Activated T-helper 2 cell treated with anti-CD3 and anti-CD28 coated beads, Interferon-gamma antibody, Interleukin-2, Interleukin-4, amounts not matched to agents 10 μg/mL and 5 μg/mL and 100 μg/mL, durations not matched to agents 14 hours and 24 hours and 36 hours (primary cell): ENCODE measurements at regions not wholly inside any gene's neighbourhood (a gene's known extent, or its start where the extent isn't known, plus 50 kb on each side); places are given as distances from the start of the nearest gene placed in this dataset.

Experiments used
- DNase-seq: peaks from one replicate; pipeline ENCODE4 v3.0.0; 2021; ENCODE audit warnings: low spot score
- H3K27ac Mint-ChIP-seq: one replicate; pipeline ENCODE4 v1.8.0; 2021; ENCODE audit warnings: mixed read lengths
- H3K27me3 Mint-ChIP-seq: one replicate; pipeline ENCODE4 v1.8.0; 2021; ENCODE audit warnings: low read depth, mixed read lengths
- H3K36me3 Mint-ChIP-seq: one replicate; pipeline ENCODE4 v1.8.0; 2021; ENCODE audit warnings: low read depth, mixed read lengths
- H3K4me1 Mint-ChIP-seq: one replicate; pipeline ENCODE4 v1.8.0; 2021; ENCODE audit warnings: low read depth, mixed read lengths
- H3K4me3 Mint-ChIP-seq: one replicate; pipeline ENCODE4 v1.8.0; 2021; ENCODE audit warnings: low read depth, mild to moderate bottlenecking, moderate library complexity, mixed read lengths
- H3K9me3 Mint-ChIP-seq: one replicate; pipeline ENCODE4 v1.8.0; 2021; ENCODE audit warnings: mixed read lengths
- intact Hi-C: fragments of 100-400 bp; cut with micrococcal nuclease; formaldehyde crosslinking; loops from one replicate; pipeline ENCODE4 v1.15.1; 2023

DNA sequence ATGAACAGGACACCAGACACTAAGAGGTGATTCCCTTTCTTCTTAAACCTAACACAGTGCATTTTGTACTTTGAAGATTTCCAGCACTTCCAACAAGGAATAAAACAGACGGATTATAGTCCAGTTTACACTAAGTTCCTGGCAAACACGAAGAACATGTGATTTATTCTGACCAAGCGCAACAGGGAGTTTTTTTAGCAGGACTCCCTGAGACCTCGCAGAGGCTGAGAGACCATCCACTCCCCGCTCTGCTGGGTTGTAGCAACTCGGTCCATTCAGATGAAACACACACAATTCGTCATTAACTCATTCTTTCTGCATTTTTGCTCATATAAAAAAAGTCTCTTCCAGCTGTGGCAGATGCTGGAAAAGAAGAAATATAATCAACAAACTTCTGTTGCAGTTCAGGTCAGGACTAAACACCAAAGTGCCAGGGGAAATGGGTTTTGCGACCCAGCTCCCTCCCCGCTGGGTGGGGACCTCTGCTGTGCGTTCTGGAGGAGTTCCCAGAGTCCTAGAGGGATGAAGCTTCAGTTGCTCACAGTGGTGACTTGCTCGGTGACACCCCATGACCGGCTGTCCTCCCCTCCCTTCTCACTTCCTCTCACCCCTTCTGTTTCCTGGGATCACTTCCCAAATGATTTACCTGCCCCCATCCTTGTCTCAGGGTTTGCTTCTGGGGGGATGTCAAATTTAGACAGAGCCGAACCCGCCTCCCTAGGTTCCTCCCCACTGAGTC is 52.5 kb downstream of the KCNF1 start:
- H3K4me1 Mint-ChIP-seq: no peaks in the 10 kb centered on the region
- DNase-seq: no peak
- peaks cover 11% of the 10 kb centered on the region for H3K27me3 Mint-ChIP-seq
- no peak overlapping the region for H3K27ac Mint-ChIP-seq
- H3K36me3 Mint-ChIP-seq: no peaks in the 10 kb centered on the region
- intact Hi-C loops: no loop called here
- H3K4me3 Mint-ChIP-seq: no peak overlapping the region
- H3K9me3 Mint-ChIP-seq: no peaks in the 10 kb centered on the region

DNA sequence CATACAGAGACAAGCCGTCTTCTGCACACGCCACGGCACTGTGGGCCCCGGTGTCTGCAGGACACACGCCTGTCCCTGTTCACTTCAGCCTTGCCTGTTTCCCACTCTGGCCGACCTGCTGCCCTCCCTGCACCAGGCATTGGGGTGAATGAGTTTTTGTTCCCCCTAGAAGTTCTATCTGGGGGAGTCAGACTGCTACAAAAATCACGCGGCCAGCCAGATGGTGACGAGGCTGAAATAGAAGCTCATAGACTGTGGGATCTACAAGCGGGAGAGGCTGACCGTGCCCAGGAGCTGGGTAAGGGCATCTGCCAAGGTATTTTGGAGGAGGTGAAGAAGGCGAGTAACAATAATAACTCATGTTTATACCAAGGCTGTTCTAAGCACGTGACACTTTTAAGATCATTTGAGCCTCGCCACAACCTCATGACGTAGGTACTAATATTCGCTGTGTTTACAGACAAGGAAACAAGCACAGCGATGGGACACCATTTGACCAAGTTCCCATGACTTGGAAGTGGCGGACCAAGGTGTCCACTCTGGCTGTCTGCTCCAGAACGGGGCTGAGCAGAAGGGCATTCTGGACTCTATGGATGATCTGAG is 53.6 kb downstream of the KCNF1 start:
- Mint-ChIP-seq H3K4me3 (no peak overlapping the region), H3K27me3 (peaks cover 11% of the 10 kb centered on the region), H3K9me3 (no peaks in the 10 kb centered on the region), H3K4me1 (no peaks in the 10 kb centered on the region), H3K27ac (no peak overlapping the region), H3K36me3 (no peaks in the 10 kb centered on the region)
- intact Hi-C loops: no loop called here
- no peak for DNase-seq

DNA sequence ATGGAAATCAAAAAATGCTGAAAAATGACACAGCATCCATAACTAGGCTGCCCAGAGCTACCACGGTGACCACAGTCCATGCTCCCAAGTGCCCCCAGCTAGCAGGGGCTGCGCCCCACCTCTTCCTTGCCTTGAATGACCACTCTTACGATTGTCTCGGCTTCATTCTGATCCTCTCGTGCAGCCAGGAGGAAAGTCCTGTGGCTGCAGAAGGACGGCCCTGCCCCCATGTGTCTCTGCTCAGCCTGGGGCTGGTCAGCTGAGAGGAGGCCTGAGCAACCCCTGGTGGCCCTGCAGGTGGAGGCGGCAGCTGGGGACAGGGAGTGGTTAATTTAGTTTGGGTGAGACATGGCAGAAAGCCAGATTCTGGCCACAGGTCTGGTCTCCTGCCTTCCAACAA is 54.3 kb downstream of the KCNF1 start:
- Mint-ChIP-seq H3K27ac (no peak overlapping the region), H3K4me3 (no peak overlapping the region), H3K27me3 (peaks cover 11% of the 10 kb centered on the region), H3K4me1 (no peaks in the 10 kb centered on the region), H3K36me3 (no peaks in the 10 kb centered on the region), H3K9me3 (no peaks in the 10 kb centered on the region)
- no peak for DNase-seq
- intact Hi-C loops: no loop called here

DNA sequence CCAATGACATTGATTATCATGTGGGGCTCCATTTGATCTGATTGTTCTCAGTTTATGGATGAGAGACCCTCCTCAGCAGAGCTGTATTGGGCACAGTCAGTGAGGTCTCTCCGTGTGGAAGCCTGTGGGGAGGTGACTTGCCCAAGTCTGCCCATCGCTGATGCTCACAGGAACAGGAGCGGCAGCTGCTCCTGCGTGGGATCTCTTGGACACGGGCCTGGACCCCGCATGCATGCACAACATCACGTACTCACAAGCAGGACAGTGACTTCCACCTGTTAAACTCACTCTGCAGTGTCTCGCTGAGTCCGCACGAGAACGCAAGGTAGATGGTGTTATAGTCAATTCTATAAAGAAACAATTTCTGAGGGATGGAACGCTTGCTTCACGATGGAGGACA is 55.0 kb downstream of the KCNF1 start:
- DNase-seq: no peak
- Mint-ChIP-seq H3K36me3 (no peaks in the 10 kb centered on the region), H3K27me3 (peaks cover 11% of the 10 kb centered on the region), H3K4me1 (no peaks in the 10 kb centered on the region), H3K27ac (no peak overlapping the region), H3K9me3 (no peaks in the 10 kb centered on the region), H3K4me3 (no peak overlapping the region)
- intact Hi-C loops: no loop called here

DNA sequence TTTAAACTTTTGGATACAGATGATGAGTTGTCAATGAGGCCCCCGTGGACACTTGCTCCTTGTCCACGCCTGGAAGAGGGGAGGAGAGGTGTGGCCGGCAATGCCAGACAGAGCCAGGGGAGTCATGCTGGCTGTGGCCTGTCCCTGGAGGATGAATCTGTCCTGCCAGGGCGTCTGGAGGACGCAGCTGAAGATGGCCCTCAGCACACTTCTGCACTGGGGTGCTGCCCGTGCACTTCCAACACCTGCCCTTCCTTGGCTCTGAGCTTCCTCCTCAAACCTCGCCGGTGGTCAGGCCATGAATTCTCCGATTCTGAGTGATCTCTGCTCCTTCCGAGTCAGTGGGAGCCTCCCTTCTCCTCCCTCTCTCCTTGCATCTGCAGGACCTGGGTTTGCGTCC is 56.4 kb downstream of the KCNF1 start:
- no peaks in the 10 kb centered on the region for H3K36me3 Mint-ChIP-seq
- H3K4me3 Mint-ChIP-seq: no peak overlapping the region
- no peaks in the 10 kb centered on the region for H3K4me1 Mint-ChIP-seq
- H3K9me3 Mint-ChIP-seq: no peaks in the 10 kb centered on the region
- H3K27me3 Mint-ChIP-seq: peaks cover 17% of the 10 kb centered on the region
- DNase-seq: no peak
- H3K27ac Mint-ChIP-seq: no peak overlapping the region
- intact Hi-C loops: no loop called here

DNA sequence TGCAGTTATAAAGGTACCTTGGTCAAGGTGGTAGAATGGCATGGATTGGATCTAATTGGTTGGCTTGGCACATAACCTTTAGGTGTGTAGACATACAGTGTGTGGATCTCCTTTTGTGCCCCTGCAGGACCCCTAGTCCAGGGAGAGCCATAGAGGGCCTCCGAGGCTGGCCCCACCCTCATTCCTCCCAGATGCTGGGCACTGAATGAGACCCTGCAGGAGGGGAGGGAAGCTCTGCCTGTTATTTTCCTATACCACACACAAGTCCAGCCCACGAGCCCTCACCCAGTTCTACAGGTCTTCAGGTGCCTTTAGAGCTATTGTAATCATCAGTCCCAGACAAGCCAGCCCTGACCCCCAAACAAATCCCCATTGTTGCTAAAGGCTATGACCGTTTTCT is 58.9 kb downstream of the KCNF1 start:
- peaks cover 14% of the 10 kb centered on the region for H3K27me3 Mint-ChIP-seq
- H3K36me3 Mint-ChIP-seq: no peaks in the 10 kb centered on the region
- no peaks in the 10 kb centered on the region for H3K9me3 Mint-ChIP-seq
- DNase-seq: no peak
- intact Hi-C loops: no loop called here
- no peak overlapping the region for H3K27ac Mint-ChIP-seq
- H3K4me3 Mint-ChIP-seq: no peak overlapping the region
- no peaks in the 10 kb centered on the region for H3K4me1 Mint-ChIP-seq

DNA sequence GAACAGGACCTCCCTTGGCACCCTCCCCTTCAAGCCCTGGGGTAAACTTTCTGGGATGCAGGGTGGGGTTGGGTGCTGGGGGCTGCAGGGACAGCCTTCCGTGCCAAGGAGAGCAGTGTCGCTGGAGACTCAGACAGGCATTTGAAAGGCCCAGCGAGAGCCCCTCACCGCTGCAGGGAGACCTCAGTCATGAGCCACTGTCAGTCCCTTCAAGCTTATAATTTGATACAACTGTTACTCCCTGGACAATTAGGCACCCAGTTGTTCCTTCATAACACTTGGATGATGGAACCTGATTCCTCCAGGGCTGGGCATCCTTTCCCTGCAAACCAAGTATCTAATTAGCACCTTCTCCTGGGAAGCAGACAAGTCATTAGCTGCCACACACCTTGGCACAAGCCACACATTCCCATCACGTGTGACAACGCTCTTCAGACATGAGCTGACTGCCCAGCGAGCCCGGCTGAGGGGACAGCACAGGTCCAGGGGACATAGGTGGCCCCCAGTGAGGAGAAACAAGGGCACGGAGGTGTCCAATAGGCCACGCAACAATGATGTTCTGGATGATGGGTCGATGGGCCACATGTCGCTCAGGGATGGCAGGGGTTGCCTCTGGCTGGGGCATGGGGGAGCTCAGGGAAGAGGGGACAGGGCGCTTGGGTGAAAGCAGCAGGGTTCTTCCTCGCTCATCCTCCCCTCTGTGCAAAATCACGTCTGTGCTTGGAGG is 59.6 kb downstream of the KCNF1 start:
- Mint-ChIP-seq H3K36me3 (no peaks in the 10 kb centered on the region), H3K4me1 (no peaks in the 10 kb centered on the region), H3K27me3 (peaks cover 16% of the 10 kb centered on the region), H3K4me3 (no peak overlapping the region), H3K27ac (no peak overlapping the region), H3K9me3 (no peaks in the 10 kb centered on the region)
- intact Hi-C loops: no loop called here
- DNase-seq: no peak

DNA sequence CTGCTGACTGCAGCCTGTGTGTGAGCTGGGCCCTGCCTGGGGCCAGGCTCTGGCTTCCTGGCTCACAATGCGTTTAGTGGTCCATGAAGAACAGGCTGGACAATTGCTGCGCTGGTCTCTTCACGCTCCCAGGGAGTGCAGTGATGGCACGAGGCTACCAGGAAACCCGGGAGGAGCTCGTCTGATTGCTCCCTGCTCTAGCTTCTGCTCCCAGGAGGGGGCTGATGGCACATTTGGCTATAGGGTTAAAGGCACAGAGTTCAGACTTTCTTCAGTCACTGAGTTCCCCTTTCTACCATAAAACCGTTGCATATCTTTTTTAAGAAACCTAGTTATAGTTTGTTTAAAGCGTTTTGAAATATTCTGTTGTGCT is 60.1 kb downstream of the KCNF1 start:
- Mint-ChIP-seq H3K4me1 (peaks cover 2% of the 10 kb centered on the region), H3K9me3 (no peaks in the 10 kb centered on the region), H3K36me3 (no peaks in the 10 kb centered on the region), H3K27ac (no peak overlapping the region), H3K4me3 (no peak overlapping the region), H3K27me3 (peaks cover 18% of the 10 kb centered on the region)
- intact Hi-C loops: no loop called here
- DNase-seq: no peak

DNA sequence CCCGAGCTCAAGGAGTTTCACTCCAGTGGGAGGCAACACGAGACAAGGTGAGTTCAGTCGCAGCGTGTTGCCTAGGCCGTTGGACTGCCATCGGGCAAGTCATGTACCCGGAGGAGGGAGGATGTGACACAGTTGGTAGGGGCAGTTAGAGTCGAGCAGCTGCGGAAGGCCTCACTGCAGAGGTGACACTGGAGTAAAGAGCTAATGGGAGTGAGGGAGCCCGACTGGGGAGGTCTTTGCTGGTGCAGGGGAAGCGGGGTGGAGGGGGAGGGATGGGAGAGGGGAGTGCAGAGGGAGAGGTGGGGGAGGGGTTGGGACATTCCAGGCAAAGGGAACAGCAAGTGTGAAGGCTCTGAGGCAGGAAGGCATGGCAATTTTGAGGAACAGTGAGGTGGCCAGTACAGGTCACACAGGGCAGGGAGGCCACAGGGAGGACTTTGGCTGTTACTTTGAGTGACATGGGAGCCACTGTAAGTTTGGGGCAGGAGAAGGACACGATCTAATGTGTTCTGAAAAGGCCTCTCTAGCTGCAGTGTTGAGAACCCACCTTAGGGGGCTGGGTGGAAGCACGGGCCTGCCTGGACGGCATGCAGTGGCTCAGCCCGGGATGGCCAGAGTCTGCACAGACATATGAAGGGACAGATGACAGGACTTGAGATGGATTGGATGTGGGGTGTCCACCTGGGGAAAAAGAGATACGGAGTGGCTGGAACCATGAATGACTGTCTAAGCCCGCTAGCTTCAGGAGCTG is 61.1 kb downstream of the KCNF1 start:
- intact Hi-C loops: no loop called here
- H3K9me3 Mint-ChIP-seq: no peaks in the 10 kb centered on the region
- peaks cover 24% of the 10 kb centered on the region for H3K27me3 Mint-ChIP-seq
- H3K4me3 Mint-ChIP-seq: no peak overlapping the region
- H3K4me1 Mint-ChIP-seq: peaks cover 6% of the 10 kb centered on the region
- DNase-seq: no peak
- no peaks in the 10 kb centered on the region for H3K36me3 Mint-ChIP-seq
- no peak overlapping the region for H3K27ac Mint-ChIP-seq

DNA sequence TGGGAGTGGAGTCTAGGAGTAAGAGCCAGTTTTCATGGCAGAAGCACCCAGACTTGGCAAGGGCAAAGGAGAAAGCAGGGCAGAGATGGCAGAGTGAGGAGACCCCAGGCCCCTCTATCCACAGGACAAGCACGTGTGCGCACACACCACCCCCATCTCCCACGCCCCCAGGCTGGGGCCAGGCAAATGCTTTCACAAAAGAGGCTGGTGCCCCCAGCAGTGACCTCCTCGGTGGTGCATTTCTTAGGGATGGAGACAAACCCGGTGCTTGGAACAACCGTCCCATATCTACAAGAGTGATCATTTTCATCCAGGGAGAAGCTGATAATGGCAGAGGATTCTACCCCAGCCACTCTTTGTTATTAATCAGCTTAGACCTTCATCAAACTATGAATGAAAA is 62.0 kb downstream of the KCNF1 start:
- no peak for DNase-seq
- H3K4me3 Mint-ChIP-seq: no peak overlapping the region
- H3K9me3 Mint-ChIP-seq: no peaks in the 10 kb centered on the region
- H3K36me3 Mint-ChIP-seq: no peaks in the 10 kb centered on the region
- peaks cover 6% of the 10 kb centered on the region for H3K4me1 Mint-ChIP-seq
- no peak overlapping the region for H3K27ac Mint-ChIP-seq
- intact Hi-C loops: no loop called here
- peaks cover 24% of the 10 kb centered on the region for H3K27me3 Mint-ChIP-seq

DNA sequence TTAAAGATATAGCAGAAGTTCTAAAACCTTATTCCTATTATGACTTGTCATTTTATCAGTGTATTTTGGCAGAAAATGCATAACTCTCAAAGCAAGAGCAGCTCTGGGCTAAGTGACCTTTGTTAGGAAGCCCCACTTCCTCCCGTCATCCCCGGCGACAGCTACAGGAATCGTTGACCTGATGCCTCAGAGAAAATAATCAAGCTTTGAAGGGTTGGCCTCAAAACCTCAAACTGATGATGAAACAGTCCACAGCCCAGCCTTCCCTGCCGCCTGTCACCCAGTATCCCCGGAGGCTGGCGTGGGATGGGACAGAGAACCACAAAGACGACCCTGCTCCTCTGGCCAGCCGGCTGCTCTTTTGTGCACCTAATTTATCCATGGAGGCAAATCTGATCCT is 65.3 kb downstream of the KCNF1 start:
- intact Hi-C loops: no loop called here
- no peaks in the 10 kb centered on the region for H3K36me3 Mint-ChIP-seq
- H3K27ac Mint-ChIP-seq: no peak overlapping the region
- H3K27me3 Mint-ChIP-seq: peaks cover 24% of the 10 kb centered on the region
- DNase-seq: no peak
- no peaks in the 10 kb centered on the region for H3K9me3 Mint-ChIP-seq
- no peak overlapping the region for H3K4me3 Mint-ChIP-seq
- peaks cover 6% of the 10 kb centered on the region for H3K4me1 Mint-ChIP-seq

DNA sequence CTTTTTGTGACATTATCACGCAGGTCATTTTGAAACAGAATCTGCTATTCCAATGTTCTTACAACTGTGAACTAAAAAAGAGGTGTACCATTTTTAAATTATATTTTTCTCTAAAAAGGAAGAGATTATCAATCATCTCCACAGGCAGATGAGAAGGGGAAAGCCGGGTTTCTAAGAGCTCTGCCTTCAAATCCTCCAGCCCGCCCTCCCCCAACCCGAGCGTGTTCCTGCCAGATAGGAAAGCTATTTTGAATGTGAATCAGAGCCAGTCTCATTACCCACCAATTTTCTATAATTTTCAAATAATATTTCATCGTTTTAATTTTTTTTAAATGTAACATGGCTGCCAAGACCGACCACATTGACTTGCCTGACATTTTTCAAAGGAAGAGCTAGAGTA is 65.9 kb downstream of the KCNF1 start:
- intact Hi-C loops: no loop called here
- Mint-ChIP-seq H3K27me3 (peaks cover 22% of the 10 kb centered on the region), H3K4me1 (peaks cover 6% of the 10 kb centered on the region), H3K4me3 (no peak overlapping the region), H3K36me3 (no peaks in the 10 kb centered on the region), H3K9me3 (no peaks in the 10 kb centered on the region), H3K27ac (no peak overlapping the region)
- no peak for DNase-seq
